Right ventricle myocardium superior (tissue), 1 donor: ENCODE measurements at regions not wholly inside any gene's neighbourhood (a gene's known extent, or its start where the extent isn't known, plus 50 kb on each side); places are given as distances from the start of the nearest gene placed in this dataset.

Experiments used
- ATAC-seq: fragments of 200-7000 bp; cut with Tn5 transposase; one replicate; pipeline ENCODE4 v1.9.1; 2020; ENCODE audit warnings: mild to moderate bottlenecking; ENCODE audit not compliant: poor library complexity
- DNase-seq: peaks from one replicate; pipeline ENCODE4 v3.0.0-alpha.2; 2020
- intact Hi-C: fragments of 100-400 bp; cut with DNase I; formaldehyde crosslinking; loops from one replicate; pipeline ENCODE4 v1.11.2; 2022
- donor health status: DM: no; HTN: yes; CAD: no; lungs with severe emphysema.

DNA sequence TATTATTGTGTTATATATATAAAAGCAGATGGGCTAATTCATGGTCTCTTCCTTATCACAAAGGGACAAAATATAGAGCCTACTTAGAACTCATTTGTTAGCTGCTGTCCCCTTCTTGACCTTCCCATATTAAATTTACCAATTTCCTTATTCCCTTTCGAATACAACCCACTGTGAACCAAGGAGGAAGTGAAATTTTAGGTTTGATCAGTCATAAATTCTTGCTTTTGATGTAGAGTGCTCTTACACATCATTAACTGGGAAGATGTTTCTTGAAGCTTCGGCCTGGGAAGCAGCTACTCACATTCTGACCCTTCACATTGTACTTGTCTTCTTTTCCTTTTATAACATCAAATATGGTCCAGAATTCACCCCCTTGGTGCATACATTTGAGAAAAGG lies 579.0 kb downstream of the LRFN5 start:
- ATAC-seq = no peak
- intact Hi-C loops = no loop called here
- DNase-seq = no peak

DNA sequence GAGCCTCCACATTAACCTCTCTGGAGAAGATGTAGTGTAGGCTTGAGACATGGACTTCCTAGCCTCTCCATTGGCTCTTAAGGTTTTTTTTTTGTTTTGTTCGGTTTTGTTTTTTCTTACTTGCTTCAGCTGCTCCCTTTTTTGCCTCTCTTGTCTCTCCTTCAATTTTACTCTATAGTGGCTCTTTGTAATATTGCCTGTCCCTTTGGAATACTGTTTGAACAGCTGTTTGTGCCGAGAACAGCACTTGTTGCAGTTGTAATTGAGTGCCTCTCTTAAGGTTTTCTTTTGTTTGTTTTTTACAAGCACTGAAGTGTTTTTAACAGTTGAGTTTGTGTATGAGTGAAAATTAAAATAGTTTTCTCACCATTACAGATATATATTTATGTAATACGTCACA lies 567.7 kb downstream of the LRFN5 start:
- intact Hi-C loops = no loop called here
- ATAC-seq (no peak), DNase-seq (no peak)

DNA sequence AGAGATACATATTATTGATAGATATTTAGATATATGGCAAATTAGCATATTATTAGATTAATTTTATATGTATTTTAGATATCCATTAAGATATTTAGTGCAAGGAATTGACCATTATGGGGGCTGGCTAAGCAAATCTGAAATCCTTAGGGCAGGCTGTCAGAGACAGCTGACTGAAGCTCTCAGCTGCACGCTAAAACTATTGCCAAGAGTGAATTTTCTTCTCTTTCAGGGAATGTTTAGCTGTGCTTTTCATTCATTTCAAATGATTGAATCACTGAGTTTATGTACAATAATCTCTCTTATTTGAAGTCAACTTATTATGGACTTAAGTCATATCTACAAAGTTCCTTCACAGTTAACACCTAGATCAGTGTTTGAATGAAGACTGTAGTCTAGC lies 566.5 kb downstream of the LRFN5 start:
- ATAC-seq (no peak), DNase-seq (no peak)
- intact Hi-C loops = no loop called here

DNA sequence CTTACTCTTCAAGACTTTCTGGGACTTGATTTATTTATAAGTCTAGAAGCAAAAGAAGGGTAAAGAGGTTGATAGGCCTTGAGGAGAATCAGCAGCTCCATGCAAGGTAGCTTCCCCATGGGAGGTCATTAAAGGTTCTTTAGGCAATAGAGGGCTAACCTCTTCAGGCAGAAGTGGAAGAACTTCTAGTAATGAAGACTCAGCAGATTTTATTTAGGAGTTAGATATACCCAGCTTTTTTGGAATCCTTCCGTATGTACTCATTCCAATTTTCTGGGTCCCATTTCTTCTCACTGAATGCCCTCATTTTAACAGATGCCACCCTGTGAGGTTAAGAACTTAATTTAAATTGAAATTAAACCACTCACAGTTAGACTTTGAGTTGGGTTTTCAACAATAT lies 565.6 kb downstream of the LRFN5 start:
- intact Hi-C loops = no loop called here
- DNase-seq (no peak), ATAC-seq (no peak)

DNA sequence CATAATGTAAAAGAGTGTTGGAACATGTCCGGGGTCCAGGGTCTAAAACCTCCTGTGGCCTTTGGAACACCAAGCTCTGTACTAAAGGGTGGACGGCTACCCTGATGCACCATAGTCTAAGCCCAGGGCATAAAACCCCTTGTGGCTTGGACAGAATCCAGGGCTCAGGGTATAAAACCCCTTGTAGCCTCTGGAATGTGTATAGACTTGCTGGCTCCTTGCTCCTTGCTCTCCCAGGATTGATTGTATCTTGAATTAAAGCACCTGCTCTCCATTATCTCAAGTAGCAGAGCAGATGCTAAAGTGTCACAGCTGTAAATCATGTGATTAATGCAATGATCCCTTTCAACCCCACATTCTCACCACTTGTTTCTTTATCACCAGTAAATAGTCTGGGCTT lies 556.5 kb downstream of the LRFN5 start:
- ATAC-seq (no peak), DNase-seq (no peak)

DNA sequence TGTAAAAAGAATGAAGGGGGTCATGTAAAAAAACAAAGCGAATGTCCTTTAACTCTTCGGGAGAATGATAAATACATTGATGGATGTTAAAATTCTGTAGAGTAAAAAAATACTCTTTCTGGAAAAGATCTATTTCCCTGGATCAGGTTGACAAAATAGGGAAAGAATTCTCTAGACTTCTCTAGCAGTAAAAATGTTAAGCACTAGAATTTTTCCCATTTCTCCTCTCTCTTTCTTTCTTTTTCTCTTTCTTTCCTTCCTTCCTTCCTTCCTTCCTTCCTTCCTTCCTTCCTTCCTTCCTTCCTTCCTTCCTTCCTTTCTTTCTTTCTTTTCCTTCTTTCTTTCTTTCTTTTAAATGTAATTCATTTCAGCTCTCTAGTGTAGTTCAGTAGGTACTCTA lies 552.5 kb downstream of the LRFN5 start:
- ATAC-seq (no peak), DNase-seq (no peak)
- intact Hi-C loops = no loop called here

More for the DNA sequence above, 556.5 kb downstream of the LRFN5 start:
- intact Hi-C loops = no loop called here

DNA sequence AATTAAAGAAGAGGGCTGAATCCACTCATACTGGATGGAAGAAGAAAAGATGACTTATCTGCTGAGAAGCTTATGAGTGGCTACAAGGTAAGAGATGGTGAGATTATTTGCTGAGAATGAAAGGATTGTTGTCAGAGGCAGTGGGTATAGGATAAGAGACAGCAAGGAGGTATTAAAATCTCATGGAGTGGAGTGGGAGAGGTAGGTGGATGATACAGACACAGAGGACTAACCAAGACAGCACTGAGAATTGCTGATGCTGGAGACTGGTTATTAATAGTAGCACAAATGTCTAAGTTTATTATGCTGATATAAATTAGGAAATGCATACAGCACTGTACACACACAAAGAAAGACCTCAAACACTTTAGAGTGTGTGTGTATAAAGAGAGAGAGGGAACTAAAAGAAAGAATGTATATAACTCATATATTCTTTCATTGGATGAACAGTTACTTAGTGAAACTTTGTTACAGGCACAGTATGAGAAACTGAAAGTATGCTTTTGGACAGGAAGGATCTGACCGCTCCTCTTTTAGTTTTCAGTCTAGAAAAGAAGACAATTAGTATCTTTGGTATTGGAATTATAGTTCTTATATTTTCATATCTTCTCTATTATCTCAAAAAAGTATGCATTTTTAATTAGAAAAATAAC lies 543.1 kb downstream of the LRFN5 start:
- ATAC-seq (no peak), DNase-seq (no peak)
- intact Hi-C loops = no loop called here

DNA sequence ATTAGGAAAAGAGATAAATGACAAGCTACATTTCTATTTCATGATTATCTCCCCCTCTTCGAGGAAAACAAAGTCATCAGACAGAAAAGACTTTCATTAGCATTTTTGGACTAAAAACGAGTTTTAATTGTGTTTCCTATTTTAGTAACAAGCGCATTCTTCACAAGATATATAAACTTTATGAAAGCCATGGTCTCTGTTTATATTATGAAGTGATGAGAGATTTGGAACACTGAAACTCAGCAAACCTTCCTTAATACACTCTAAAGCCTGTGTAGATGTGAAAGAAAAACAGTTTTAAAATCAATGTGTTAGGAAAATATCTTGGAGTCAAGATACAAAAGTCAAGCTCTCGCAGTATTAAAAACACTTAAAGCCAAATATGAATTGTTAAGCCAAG lies 539.1 kb downstream of the LRFN5 start:
- intact Hi-C loops = no loop called here
- DNase-seq = no peak

DNA sequence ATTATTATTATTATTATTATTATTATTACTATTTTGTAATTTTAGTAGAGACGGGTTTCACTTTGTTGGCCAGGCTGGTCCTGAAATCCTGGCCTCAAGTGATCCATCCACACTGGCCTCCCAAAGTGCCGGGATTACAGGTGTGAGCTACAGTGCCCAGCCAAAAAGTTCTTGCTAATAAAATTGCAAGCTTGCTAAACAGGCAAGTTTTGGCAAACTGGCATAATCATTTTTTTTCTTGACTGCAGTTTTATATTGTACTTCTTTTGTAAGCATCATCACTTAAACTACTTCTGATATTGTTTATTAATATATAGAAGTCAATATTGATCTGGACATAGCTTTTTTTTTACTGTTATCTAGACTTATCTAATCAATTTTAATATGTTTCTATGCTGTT lies 536.4 kb downstream of the LRFN5 start:
- intact Hi-C loops = no loop called here
- DNase-seq (no peak), ATAC-seq (no peak)

More for the DNA sequence above, 539.1 kb downstream of the LRFN5 start:
- no peak for ATAC-seq

DNA sequence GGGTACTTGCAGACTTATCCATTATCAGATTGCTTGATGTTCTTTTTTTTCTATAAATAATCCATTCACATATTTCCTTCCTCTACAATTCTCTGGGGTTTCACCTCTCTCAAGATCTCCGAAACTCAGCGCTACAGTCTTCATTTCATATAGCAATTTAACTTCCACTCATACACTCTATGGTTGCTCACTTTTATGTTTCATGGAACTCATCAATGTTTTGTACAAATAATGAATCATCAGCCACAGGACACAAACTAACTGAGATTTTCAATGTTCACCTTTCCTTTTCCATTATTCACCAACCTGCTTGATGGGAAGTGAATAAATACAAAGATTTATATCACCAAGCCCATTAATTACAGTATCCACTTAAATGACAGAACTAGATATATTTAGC lies 534.7 kb downstream of the LRFN5 start:
- intact Hi-C loops = no loop called here
- ATAC-seq = no peak
- DNase-seq = no peak

DNA sequence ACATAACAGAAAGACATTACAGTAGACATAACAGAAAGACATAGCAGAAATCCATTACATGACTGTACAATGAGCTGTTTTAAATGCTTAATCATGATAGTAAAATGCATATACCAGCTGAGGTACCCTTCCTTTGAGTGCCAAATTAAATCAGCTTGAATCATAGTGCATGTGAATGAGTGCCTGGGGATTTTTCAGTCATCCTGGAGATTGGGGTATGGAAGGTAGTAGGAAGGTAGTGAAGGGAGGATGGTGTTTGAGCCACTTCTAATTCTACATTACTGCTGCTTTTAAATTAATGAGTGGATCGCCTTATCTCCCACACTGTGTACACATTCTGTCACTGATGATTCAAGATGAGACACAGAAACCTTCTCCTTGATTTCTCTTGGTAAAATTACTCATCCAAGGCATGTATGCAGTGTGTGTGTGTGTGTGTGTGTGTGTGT lies 534.2 kb downstream of the LRFN5 start:
- no peak for ATAC-seq

DNA sequence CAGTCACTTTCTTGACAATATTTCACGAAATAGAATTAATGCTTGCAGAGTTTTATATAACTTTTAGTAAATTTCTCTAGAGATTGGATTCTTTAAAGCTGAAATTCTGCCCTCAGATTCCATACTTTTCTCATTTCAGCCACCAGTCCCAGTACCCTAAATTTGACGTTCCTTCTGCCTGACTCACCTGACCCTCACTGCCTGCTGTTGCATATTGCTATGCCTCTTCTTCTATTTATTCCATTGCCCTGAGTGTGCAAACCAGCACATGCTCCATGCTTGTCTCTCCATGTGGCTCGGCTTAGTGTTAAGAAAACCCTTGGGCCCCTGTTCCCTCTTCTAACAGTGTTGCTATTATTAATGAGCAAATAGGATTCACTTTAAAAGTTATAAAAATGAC lies 533.3 kb downstream of the LRFN5 start:
- no peak for DNase-seq
- intact Hi-C loops = no loop called here
- no peak for ATAC-seq

More for the DNA sequence above, 534.2 kb downstream of the LRFN5 start:
- intact Hi-C loops = no loop called here
- no peak for DNase-seq

DNA sequence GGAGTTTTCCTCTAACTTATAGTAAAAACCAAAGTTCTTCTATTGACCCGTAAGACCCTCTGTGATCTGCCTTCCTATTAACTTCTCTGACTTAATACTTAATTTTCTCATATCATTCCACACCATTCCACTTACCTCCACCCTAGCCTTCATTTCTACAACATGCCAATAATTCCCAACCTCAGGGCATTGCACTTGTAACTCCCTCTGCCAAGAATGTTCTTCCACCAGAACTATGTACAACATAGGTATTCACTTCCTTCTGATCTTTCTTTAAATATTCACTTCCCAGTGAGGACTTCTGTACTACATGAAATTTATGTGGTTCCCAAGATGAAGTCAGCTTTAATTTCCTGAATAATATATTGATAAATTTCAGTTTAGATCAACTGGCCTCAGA lies 531.7 kb downstream of the LRFN5 start:
- intact Hi-C loops = no loop called here
- ATAC-seq (no peak), DNase-seq (no peak)

DNA sequence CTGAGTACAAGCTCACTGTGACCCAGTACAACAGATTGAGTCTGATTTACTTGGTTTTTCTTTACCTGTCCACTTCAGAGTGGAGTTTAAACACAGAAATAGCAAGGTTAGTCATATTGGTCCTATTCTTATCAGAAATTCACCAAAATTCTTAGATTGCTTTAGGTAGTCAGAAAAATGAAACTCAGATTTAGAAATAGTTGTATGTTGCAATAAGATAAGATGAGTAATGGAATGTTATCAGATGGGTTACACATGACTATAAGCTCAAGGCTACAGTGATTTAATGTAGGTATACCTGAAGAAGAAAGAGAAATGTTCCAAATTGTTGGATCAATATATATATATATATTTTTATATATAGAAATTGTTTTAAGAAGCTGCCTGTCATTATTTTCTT lies 524.1 kb downstream of the LRFN5 start:
- ATAC-seq (no peak), DNase-seq (no peak)
- intact Hi-C loops = no loop called here

DNA sequence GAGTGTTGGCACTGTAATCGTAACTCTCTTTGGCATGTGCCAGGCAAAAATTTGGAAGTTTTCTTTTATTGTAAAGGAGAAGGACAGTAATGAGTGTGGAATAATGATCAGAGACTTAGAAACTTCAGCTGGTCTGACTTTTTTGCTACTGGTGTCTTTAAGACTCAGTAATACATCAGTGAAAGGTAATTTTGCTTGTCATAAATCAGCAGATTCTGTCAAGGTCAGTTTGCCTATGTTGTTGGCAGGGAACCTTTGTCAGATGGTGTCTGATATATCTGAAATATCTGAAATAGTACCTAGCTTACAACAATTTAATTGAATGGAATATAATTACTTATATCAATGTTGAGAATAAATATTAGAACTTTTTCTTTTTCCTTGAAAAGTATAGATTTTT lies 516.9 kb downstream of the LRFN5 start:
- intact Hi-C loops = no loop called here
- ATAC-seq = no peak
- DNase-seq = no peak

DNA sequence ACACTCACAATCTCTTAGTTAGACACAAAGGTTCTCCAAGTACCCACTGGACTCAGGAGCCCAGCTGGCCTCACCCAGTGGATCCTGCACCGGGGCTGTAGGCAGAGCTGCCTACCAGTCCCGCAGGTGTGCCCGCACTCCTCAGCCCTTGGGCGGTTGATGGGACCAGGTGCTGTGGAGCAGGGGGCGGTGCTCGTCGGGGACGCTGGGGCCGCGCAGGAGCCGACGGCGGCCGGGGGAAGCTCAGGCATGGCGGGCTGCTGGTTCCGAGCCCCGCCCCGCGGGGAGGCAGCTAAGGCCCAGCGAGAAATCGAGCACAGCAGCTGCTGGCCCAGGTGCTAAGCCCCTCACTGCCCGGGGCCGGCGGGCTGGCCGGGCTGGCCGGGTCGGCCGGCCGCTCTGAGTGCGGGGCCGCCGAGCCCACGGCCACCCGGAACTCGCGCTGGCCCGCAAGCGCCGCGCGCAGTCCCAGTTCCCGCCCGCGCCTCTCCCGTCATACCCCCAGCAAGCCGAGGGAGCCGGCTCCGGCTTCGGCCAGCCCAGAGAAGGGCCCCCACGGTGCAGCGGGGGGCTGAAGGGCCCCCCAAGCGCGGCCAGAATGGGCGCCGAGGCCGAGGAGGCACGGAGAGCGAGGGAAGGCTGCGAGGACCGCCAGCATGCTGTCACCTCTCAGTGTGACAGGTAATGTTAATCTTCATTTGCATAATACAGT lies 506.8 kb downstream of the LRFN5 start:
- intact Hi-C loops = no loop called here
- ATAC-seq = no peak
- DNase-seq = no peak

DNA sequence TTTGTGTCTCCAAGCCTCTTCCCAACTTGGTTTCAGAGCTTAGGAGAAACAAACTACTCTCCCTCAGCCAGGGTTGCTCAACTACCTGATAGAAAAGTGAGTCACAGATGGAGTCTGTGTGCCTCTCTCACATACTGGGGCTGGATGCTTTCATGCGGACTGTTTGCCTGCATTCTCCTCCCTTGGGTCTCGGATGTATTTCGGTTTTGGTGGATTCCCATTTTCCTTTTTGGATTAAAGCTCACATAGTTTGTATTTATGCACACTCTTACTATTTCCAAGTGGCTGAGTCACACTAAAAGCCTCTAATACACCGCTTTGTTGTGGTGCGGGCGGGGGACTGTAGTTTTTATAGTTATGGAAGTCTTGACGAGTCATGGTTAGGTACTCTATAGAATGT lies 505.4 kb downstream of the LRFN5 start:
- DNase-seq = no peak
- intact Hi-C loops = no loop called here
- ATAC-seq = no peak

DNA sequence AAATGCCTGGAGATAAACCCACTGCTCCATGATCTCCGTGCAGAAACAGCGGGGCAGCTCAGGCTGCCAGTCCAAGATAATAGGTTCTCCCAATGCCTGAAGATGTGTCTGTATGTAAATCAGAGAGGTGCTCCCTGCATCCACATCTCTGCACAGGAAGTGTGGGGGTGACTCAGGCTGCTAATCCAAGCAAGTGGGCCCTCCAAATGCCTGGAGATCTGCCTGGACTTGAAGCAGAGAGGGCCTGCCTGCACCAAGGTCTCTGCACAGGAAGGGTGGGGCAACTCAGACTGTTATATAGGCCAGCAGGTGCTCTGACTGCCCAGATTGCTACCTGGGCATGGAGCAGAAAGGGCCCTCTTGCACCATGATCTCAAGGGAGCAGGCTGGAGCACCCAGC lies 504.7 kb downstream of the LRFN5 start:
- intact Hi-C loops = no loop called here
- no peak for ATAC-seq
- no peak for DNase-seq

DNA sequence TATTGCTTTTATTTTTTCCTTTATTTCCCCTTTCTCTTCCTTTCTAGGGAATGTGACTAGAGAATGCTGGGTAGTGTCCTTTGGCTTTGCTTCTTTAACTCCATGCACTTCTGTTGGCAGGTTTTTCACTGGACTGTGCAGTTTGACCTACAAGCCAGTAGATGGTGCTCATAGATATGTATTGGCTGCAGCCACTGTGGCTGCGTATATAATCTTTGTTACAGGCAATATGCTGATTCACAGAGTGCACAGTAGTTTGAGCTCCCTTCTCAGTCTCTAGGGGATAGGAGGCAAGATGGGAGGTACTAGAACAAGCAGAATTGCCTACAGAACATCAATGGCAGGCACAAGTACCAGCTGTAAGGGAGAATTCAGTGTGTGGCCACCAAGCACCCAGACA lies 503.5 kb downstream of the LRFN5 start:
- DNase-seq (no peak), ATAC-seq (no peak)
- intact Hi-C loops = no loop called here

DNA sequence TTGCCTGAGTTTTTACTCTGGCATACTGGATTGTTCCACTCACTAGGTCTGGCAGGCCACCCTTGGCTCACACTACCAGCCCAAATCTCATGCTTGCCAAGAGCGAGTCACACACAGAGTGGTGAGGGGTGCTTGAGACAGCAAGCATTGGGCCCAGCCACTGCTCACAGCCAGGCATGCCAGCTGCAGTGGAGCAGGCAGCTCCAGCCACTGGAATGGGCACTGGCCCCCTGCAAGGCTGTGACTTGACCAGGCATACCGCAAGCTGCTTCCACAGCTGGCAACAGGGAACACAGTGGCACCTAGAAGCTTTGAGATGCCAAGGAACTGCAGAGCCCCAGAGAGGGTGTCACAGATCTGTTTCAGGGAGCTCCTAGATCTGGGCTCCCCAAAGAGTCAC lies 488.5 kb downstream of the LRFN5 start:
- intact Hi-C loops = no loop called here
- no peak for ATAC-seq
- no peak for DNase-seq

DNA sequence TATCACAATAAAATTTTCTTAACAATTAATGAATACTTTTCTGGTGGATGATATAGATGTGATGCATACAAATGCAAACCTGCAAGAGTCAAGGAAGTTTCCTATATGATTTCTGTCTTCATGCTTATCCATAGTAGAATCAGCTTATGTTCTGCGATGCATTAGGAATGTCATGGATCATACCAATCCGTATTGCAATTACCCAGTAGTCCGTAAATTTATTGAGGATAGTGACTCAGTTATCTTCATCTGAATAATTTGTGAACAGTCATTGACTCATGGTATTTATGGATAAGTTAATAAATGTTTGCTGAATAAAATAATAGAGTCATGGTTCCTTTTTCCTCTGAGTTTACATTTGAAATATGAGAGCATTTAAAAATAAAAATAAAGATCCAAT lies 483.4 kb downstream of the LRFN5 start:
- intact Hi-C loops = no loop called here
- no peak for DNase-seq
- no peak for ATAC-seq
